Keratinocyte (primary cell): ENCODE measurements at regions not wholly inside any gene's neighbourhood (a gene's known extent, or its start where the extent isn't known, plus 50 kb on each side); places are given as distances from the start of the nearest gene placed in this dataset.

Experiments
- DNase-seq: peaks from one replicate; pipeline ENCODE4 v3.0.0-alpha.2; 2011; ENCODE audit warnings: low read depth, missing footprints, low spot score
- FAIRE-seq: peaks from 2 replicates; lab custom pipeline; 2011; peaks lifted over from hg19 to GRCh38; lab: Jason Lieb, UNC
- H2AFZ ChIP-seq: 2 replicates; pipeline ENCODE4 v1.6.0; 2012; ENCODE audit warnings: low read length, control low read depth, inconsistent platforms; ENCODE audit not compliant: control insufficient read depth
- H3K27ac ChIP-seq: 2 replicates; pipeline ENCODE4 v1.5.1; 2011; ENCODE audit warnings: low read length; ENCODE audit not compliant: control insufficient read depth, insufficient read depth
- H3K27me3 ChIP-seq: 3 replicates; pipeline ENCODE4 v1.6.0; 2011; ENCODE audit warnings: low read length; ENCODE audit not compliant: control insufficient read depth, insufficient read depth; ENCODE audit errors: extremely low read depth
- H3K36me3 ChIP-seq, 2 experiments: 2 replicates in 1 of 2; 3 replicates in 1 of 2; pipeline ENCODE4 v1.5.1; 2011; ENCODE audit warnings: low read length in 2 of 2, mild to moderate bottlenecking in 1 of 2; ENCODE audit not compliant: control insufficient read depth in 2 of 2, insufficient read depth in 2 of 2; ENCODE audit errors: extremely low read depth in 1 of 2
- H3K4me1 ChIP-seq: 3 replicates; pipeline ENCODE4 v1.5.1; 2011; ENCODE audit warnings: low read length; ENCODE audit not compliant: control insufficient read depth, insufficient read depth; ENCODE audit errors: extremely low read depth
- H3K4me2 ChIP-seq: 3 replicates; pipeline ENCODE4 v1.6.0; 2011; ENCODE audit warnings: low read depth, low read length; ENCODE audit not compliant: control insufficient read depth, insufficient read depth; ENCODE audit errors: extremely low read depth
- H3K4me3 ChIP-seq, 3 experiments: fragments of 200-600 bp in 1 of 3; sonication (generic) in 1 of 3; 2 replicates in 2 of 3; 3 replicates in 1 of 3; pipeline ENCODE4 v1.5.1; 2011 to 2016; ENCODE audit warnings: low read length in 3 of 3, mild to moderate bottlenecking in 3 of 3, control low read depth in 2 of 3, inconsistent platforms in 1 of 3, low read depth in 1 of 3, mixed read lengths in 1 of 3, mixed run types in 1 of 3, moderate library complexity in 1 of 3; ENCODE audit not compliant: control insufficient read depth in 2 of 3, insufficient read depth in 2 of 3; ENCODE audit errors: extremely low read depth in 1 of 3
- H3K79me2 ChIP-seq: 2 replicates; pipeline ENCODE4 v1.6.0; 2012; ENCODE audit warnings: low read length; ENCODE audit not compliant: control insufficient read depth, insufficient read depth
- H3K9ac ChIP-seq: 3 replicates; pipeline ENCODE4 v1.6.0; 2011; ENCODE audit warnings: low read length; ENCODE audit not compliant: control insufficient read depth, insufficient read depth; ENCODE audit errors: extremely low read depth
- H3K9me1 ChIP-seq: 3 replicates; pipeline ENCODE4 v1.6.0; 2011; ENCODE audit warnings: low read length; ENCODE audit not compliant: control insufficient read depth, insufficient read depth; ENCODE audit errors: extremely low read depth
- H3K9me3 ChIP-seq: 2 replicates; pipeline ENCODE4 v1.5.1; 2012; ENCODE audit warnings: low read depth, low read length; ENCODE audit not compliant: control insufficient read depth
- H4K20me1 ChIP-seq: 3 replicates; pipeline ENCODE4 v1.6.0; 2011; ENCODE audit warnings: low read length; ENCODE audit not compliant: control insufficient read depth, insufficient read depth; ENCODE audit errors: extremely low read depth
- EZH2 ChIP-seq: IDR thresholded peaks from one replicate; pipeline ENCODE4 v1.6.1; 2012; ENCODE audit warnings: inconsistent platforms, mild to moderate bottlenecking, low read length, moderate library complexity
- dilution Hi-C: fragments of 300-500 bp; cut with MboI; formaldehyde crosslinking; loops from one replicate; pipeline ENCODE4 v1.7.0; 2020; ENCODE audit warnings: low sequenced_read_pairs; ENCODE audit not compliant: extremely low pct_ligation_motif_present
- TF ChIP-seq, protein P1 (sequence below), 3 experiments: IDR thresholded peaks in 1 of 3; conservative IDR thresholded peaks in 1 of 3; optimal IDR thresholded peaks in 1 of 3; 2 replicates in 2 of 3; 3 replicates in 1 of 3; pipeline versions ENCODE3 to v1.5.1; 2011; ENCODE audit warnings: low read length in 3 of 3, mild to moderate bottlenecking in 3 of 3, moderate library complexity in 2 of 3, control low read depth in 1 of 3, inconsistent platforms in 1 of 3; ENCODE audit not compliant: insufficient read depth in 2 of 3; ENCODE audit errors: extremely low read depth in 1 of 3

DNA sequence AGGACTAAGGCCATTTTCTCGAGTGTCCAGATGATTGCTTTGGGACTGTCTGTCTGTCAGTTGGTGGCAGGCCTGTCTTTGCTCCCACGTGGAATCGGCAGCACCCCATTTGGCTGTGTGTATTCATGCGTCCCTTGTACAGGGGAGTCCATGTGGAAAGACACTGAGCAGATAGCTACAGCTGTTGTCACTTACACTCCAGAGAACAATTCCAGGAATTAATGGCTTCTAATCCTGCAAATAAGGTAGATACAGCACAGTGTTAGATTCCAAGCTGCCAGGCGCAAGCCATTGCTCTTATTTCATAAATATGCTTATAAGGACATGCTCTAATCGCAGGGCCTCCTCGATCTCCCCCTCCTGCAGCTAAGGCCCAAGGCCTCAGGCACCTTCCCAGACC is 208.8 kb downstream of the VRK1 start:
- H3K4me1 ChIP-seq = no peaks in the 10 kb centered on the region
- no peak overlapping the region for H2AFZ ChIP-seq
- no peak overlapping the region for H3K4me3 ChIP-seq
- no peaks in the 10 kb centered on the region for H3K9me3 ChIP-seq
- H3K27me3 ChIP-seq = no peaks in the 10 kb centered on the region
- H3K9ac ChIP-seq = no peak overlapping the region
- dilution Hi-C loops = no loop called here
- TF ChIP-seq, protein P1, sequence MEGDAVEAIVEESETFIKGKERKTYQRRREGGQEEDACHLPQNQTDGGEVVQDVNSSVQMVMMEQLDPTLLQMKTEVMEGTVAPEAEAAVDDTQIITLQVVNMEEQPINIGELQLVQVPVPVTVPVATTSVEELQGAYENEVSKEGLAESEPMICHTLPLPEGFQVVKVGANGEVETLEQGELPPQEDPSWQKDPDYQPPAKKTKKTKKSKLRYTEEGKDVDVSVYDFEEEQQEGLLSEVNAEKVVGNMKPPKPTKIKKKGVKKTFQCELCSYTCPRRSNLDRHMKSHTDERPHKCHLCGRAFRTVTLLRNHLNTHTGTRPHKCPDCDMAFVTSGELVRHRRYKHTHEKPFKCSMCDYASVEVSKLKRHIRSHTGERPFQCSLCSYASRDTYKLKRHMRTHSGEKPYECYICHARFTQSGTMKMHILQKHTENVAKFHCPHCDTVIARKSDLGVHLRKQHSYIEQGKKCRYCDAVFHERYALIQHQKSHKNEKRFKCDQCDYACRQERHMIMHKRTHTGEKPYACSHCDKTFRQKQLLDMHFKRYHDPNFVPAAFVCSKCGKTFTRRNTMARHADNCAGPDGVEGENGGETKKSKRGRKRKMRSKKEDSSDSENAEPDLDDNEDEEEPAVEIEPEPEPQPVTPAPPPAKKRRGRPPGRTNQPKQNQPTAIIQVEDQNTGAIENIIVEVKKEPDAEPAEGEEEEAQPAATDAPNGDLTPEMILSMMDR (optimal IDR thresholded peaks at IDR 0.05 in 1 of 3, IDR thresholded peaks at IDR 0.05 in 1 of 3, conservative IDR thresholded peaks at IDR 0.05 in 1 of 3; ENCODE audit: extremely low read depth in 1 of 3, insufficient read depth in 2 of 3, low read length in 3 of 3) = no peak
- TF ChIP-seq EZH2 = no peak
- H3K4me2 ChIP-seq = no peak overlapping the region
- no peak for FAIRE-seq
- H4K20me1 ChIP-seq = no peaks in the 10 kb centered on the region
- H3K79me2 ChIP-seq = no peaks in the 10 kb centered on the region
- DNase-seq = no peak
- H3K36me3 ChIP-seq = no peaks in the 10 kb centered on the region
- no peaks in the 10 kb centered on the region for H3K9me1 ChIP-seq
- no peak overlapping the region for H3K27ac ChIP-seq

DNA sequence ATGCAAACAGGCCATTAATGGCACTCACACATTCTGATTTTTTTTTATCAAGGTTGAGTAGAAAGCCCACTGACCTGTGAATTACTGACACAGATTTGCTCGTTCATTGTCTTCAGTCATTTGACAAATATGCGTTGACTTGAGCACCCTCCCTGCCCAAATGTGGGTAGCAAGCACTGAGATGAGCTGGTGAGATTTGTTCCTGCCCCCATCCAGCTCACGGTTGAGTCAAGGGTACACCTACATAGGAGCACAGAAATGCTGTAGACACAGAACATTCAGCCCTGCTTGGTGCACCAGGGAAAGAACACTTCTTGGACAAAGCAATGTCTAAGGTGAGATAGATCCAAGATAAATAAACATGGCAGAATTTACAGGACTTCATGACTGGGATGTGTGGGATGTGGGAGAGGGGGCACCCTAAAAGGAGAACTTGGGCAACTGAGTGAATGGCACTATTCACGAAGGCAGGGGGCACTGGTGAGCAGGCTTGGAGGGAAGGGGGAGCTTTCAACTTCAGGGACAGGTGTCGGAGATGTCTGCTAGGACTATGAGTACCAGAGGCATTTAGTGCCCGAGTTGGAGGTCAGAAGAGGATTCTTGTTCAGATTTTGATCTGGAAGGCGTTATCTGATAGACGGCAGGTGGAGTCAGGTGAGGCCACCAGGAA is 213.4 kb downstream of the VRK1 start:
- H2AFZ ChIP-seq = no peak overlapping the region
- DNase-seq (no peak), FAIRE-seq (no peak)
- H4K20me1 ChIP-seq = no peaks in the 10 kb centered on the region
- H3K27ac ChIP-seq = no peak overlapping the region
- dilution Hi-C loops = no loop called here
- no peaks in the 10 kb centered on the region for H3K9me3 ChIP-seq
- no peak overlapping the region for H3K4me3 ChIP-seq
- H3K79me2 ChIP-seq = no peaks in the 10 kb centered on the region
- no peaks in the 10 kb centered on the region for H3K27me3 ChIP-seq
- no peak overlapping the region for H3K9ac ChIP-seq
- no peak for TF ChIP-seq EZH2
- TF ChIP-seq, protein P1 (optimal IDR thresholded peaks at IDR 0.05 in 1 of 3, IDR thresholded peaks at IDR 0.05 in 1 of 3, conservative IDR thresholded peaks at IDR 0.05 in 1 of 3; ENCODE audit: extremely low read depth in 1 of 3, insufficient read depth in 2 of 3, low read length in 3 of 3) = peak in 2 of 3 experiments; percentile 16 to 18
- no peaks in the 10 kb centered on the region for H3K36me3 ChIP-seq
- no peak overlapping the region for H3K4me2 ChIP-seq
- H3K4me1 ChIP-seq = no peaks in the 10 kb centered on the region
- H3K9me1 ChIP-seq = no peaks in the 10 kb centered on the region
